SK-N-SH (cell line): ENCODE measurements at regions not wholly inside any gene's neighbourhood (a gene's known extent, or its start where the extent isn't known, plus 50 kb on each side); places are given as distances from the start of the nearest gene placed in this dataset.

Experiments
- CTCF ChIA-PET: fragments of 300-600, 350-600 bp; formaldehyde crosslinking; extraction: SDS; loops from one replicate; lab custom pipeline; 2021; lab: Yijun Ruan, JAX
- POLR2A ChIA-PET: fragments of 350-600 bp; sonication (Branson Sonifier 250); formaldehyde crosslinking; extraction: SDS; loops from one replicate; lab custom pipeline; 2020; ENCODE audit warnings: antibody characterized with exemption, inconsistent platforms; lab: Yijun Ruan, JAX
- DNase-seq: peaks from one replicate; pipeline ENCODE4 v3.0.0; 2012
- H2AFZ ChIP-seq: fragments of 200-600 bp; sonication (generic); 2 replicates; pipeline ENCODE4 v1.8.1; 2016; ENCODE audit warnings: antibody characterized with exemption, mild to moderate bottlenecking, low read depth
- H3F3A ChIP-seq: fragments of 200-600 bp; sonication (generic); replicated peaks from 2 replicates; pipeline ENCODE3; 2016; ENCODE audit warnings: antibody characterized with exemption, mild to moderate bottlenecking; ENCODE audit not compliant: insufficient read depth
- H3K27ac ChIP-seq, 2 experiments: fragments of 200-500 bp in 1 of 2; fragments of 200-600 bp in 1 of 2; sonication (Bioruptor generic) in 1 of 2; sonication (generic), shearing (Covaris generic) in 1 of 2; 2 replicates each; pipeline versions ENCODE4 v1.5.1 to v1.6.1; 2014 to 2016; ENCODE audit warnings: low read depth in 2 of 2, inconsistent platforms in 1 of 2, low read length in 1 of 2, mild to moderate bottlenecking in 1 of 2, mixed read lengths in 1 of 2
- H3K27me3 ChIP-seq: fragments of 200-600 bp; sonication (generic), shearing (Covaris generic); 2 replicates; pipeline ENCODE4 v1.6.1; 2016; ENCODE audit warnings: mixed run types; ENCODE audit not compliant: insufficient read depth
- H3K36me3 ChIP-seq, 2 experiments: fragments of 200-500 bp in 1 of 2; fragments of 200-600 bp in 1 of 2; sonication (Bioruptor generic) in 1 of 2; sonication (generic) in 1 of 2; replicated peaks in 1 of 2; 2 replicates each; pipeline versions ENCODE3 to v1.5.1; 2014 to 2016; ENCODE audit warnings: low read length in 1 of 2, mild to moderate bottlenecking in 1 of 2; ENCODE audit not compliant: insufficient read depth in 2 of 2, control insufficient read depth in 1 of 2
- H3K4me1 ChIP-seq, 2 experiments: fragments of 200-500 bp in 1 of 2; fragments of 200-600 bp in 1 of 2; sonication (Bioruptor generic) in 1 of 2; sonication (generic), shearing (Covaris generic) in 1 of 2; 2 replicates each; pipeline versions ENCODE4 v1.5.1 to v1.6.1; 2014 to 2016; ENCODE audit warnings: low read depth in 1 of 2, low read length in 1 of 2, mixed run types in 1 of 2; ENCODE audit not compliant: insufficient read depth in 2 of 2, control insufficient read depth in 1 of 2
- H3K4me2 ChIP-seq: fragments of 200-600 bp; sonication (generic), shearing (Covaris generic); 2 replicates; pipeline ENCODE4 v1.6.1; 2017; ENCODE audit warnings: mixed run types
- H3K4me3 ChIP-seq, 2 experiments: fragments of 200-500 bp in 1 of 2; fragments of 200-600 bp in 1 of 2; sonication (Bioruptor generic) in 1 of 2; sonication (generic), shearing (Covaris generic) in 1 of 2; 2 replicates each; pipeline versions ENCODE4 v1.5.1 to v1.8.1; 2014 to 2016; ENCODE audit warnings: low read depth in 2 of 2, inconsistent platforms in 1 of 2, low read length in 1 of 2, mild to moderate bottlenecking in 1 of 2, mixed read lengths in 1 of 2, moderate library complexity in 1 of 2
- H3K79me2 ChIP-seq: fragments of 200-600 bp; sonication (generic); 2 replicates; pipeline ENCODE4 v1.8.1; 2017; ENCODE audit warnings: mild to moderate bottlenecking; ENCODE audit not compliant: insufficient read depth
- H3K9ac ChIP-seq: fragments of 200-600 bp; sonication (generic); 2 replicates; pipeline ENCODE4 v1.6.1; 2017; ENCODE audit warnings: mixed run types
- H3K9me2 ChIP-seq: fragments of 200-600 bp; sonication (generic); 2 replicates; pipeline ENCODE4 v1.6.1; 2017; ENCODE audit warnings: mixed run types
- H3K9me3 ChIP-seq: fragments of 200-600 bp; sonication (generic); 2 replicates; pipeline ENCODE4 v1.6.1; 2017; ENCODE audit warnings: mixed run types, mild to moderate bottlenecking, moderate library complexity
- H4K20me1 ChIP-seq: fragments of 200-600 bp; sonication (generic); 2 replicates; pipeline ENCODE4 v1.6.1; 2017; ENCODE audit warnings: mild to moderate bottlenecking, mixed run types; ENCODE audit not compliant: insufficient read depth
- CHD2 ChIP-seq: fragments of 150-350 bp; IDR thresholded peaks from 2 replicates; pipeline ENCODE4 v1.6.1; 2018; ENCODE audit warnings: low read length; ENCODE audit not compliant: partially characterized antibody
- ELF1 ChIP-seq: IDR thresholded peaks from 2 replicates; pipeline ENCODE4 v1.4.0; 2012
- EZH2phosphoT487 ChIP-seq: fragments of 200-600 bp; sonication (generic); IDR thresholded peaks from 2 replicates; pipeline ENCODE4 v1.6.1; 2017; ENCODE audit warnings: low read depth, mixed run types, mild to moderate bottlenecking, antibody characterized with exemption, moderate library complexity, borderline replicate concordance
- FOSL2 ChIP-seq: IDR thresholded peaks from 2 replicates; pipeline ENCODE4 v1.4.0; 2012; ENCODE audit warnings: low read depth, mild to moderate bottlenecking, moderate library complexity, borderline replicate concordance
- GABPA ChIP-seq: IDR thresholded peaks from 2 replicates; pipeline ENCODE4 v1.4.0; 2012; ENCODE audit warnings: low read depth, mild to moderate bottlenecking
- GATA2 ChIP-seq: sonication (generic); formaldehyde crosslinking; IDR thresholded peaks from 2 replicates; pipeline ENCODE4 v1.5.0; 2020; ENCODE audit warnings: mild to moderate bottlenecking, missing genetic modification reagents
- MAX ChIP-seq: IDR thresholded peaks from 2 replicates; pipeline ENCODE4 v1.4.0; 2012; ENCODE audit warnings: low read depth
- MEF2A ChIP-seq: IDR thresholded peaks from 2 replicates; pipeline ENCODE4 v1.4.0; 2012; ENCODE audit warnings: low read depth, borderline replicate concordance
- RAD21 ChIP-seq: IDR thresholded peaks from 2 replicates; pipeline ENCODE4 v1.6.1; 2012; ENCODE audit warnings: mild to moderate bottlenecking, low read length
- RCOR1 ChIP-seq: fragments of 150-350 bp; IDR thresholded peaks from 2 replicates; pipeline ENCODE4 v1.6.1; 2017; ENCODE audit warnings: antibody characterized with exemption, low read length
- RFX5 ChIP-seq: IDR thresholded peaks from 2 replicates; pipeline ENCODE4 v1.6.1; 2012; ENCODE audit warnings: mild to moderate bottlenecking, improper control_type of control experiment, low read length
- RXRA ChIP-seq: IDR thresholded peaks from 2 replicates; pipeline ENCODE4 v1.4.0; 2012; ENCODE audit warnings: low read depth, mild to moderate bottlenecking, borderline replicate concordance
- SIN3A ChIP-seq: IDR thresholded peaks from 2 replicates; pipeline ENCODE4 v1.6.1; 2012; ENCODE audit warnings: low read depth, mild to moderate bottlenecking, low read length, moderate library complexity, borderline replicate concordance
- TAF1 ChIP-seq: IDR thresholded peaks from 2 replicates; pipeline ENCODE4 v1.6.1; 2012; ENCODE audit warnings: low read depth, mild to moderate bottlenecking, low read length, moderate library complexity, borderline replicate concordance
- TCF12 ChIP-seq: IDR thresholded peaks from 2 replicates; pipeline ENCODE4 v1.4.0; 2012
- TEAD4 ChIP-seq: IDR thresholded peaks from 2 replicates; pipeline ENCODE4 v1.4.0; 2012; ENCODE audit warnings: mild to moderate bottlenecking, borderline replicate concordance; ENCODE audit not compliant: insufficient read depth
- USF2 ChIP-seq: fragments of 150-350 bp; IDR thresholded peaks from 2 replicates; pipeline ENCODE4 v1.6.1; 2017; ENCODE audit warnings: antibody characterized with exemption, low read length, low read depth, borderline replicate concordance
- WGBS: methylation state at CpG from one replicate; pipeline ENCODE4 v1.1.6; 2017; ENCODE audit warnings: low lambda C conversion rate; 5-methylcytosine and 5-hydroxymethylcytosine counted together
- TF ChIP-seq, protein P1 (sequence below): IDR thresholded peaks from 2 replicates; pipeline ENCODE4; 2012
- TF ChIP-seq, protein P2 (sequence below): IDR thresholded peaks from 2 replicates; pipeline ENCODE4 v1.4.0; 2012; ENCODE audit warnings: low read depth, borderline replicate concordance
- TF ChIP-seq, protein P3 (sequence below): IDR thresholded peaks from 2 replicates; pipeline ENCODE4 v1.4.0; 2012; ENCODE audit warnings: low read depth, borderline replicate concordance

DNA sequence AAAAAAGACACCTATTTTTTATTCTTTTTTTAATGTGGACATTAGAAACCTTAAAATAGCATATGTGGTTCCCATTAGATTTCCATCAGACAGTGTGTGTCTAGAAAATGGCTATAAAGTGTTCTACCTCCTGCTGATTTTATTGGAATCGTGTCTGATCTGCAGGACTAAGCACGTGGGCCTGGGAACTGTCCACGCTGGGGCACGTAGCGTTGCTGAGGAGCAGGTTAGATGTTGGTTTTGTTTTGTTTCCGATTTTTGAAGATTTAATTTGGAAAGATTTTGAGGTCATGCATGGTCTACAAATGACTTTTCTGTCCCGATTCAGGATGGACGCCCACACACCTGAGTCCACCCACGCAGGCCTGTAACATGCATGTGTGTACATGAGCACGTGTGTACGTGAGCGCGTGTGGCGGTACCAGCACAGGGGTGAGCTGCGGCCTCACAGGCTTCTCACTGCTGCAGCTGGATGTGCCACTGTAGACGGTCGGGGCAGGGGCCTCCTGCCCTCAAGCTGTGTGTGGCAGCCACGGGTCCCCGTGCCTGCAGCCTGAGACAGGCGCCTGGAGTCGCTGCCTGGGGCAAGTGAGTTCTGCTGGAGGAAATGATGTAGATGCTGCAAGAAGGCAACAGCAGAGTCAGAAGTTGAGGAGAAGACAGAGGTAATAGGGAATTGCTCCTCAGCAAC, 99.7 kb upstream of the CTDP1 start:
- ChIA-PET CTCF (no interaction called here), POLR2A (no interaction called here)
- no peak overlapping the region for H3K9ac ChIP-seq
- no peaks in the 10 kb centered on the region for H3K79me2 ChIP-seq
- H3K4me2 ChIP-seq, result no peak overlapping the region
- H3K27me3 ChIP-seq, result peaks cover 67% of the 10 kb centered on the region
- no peaks in the 10 kb centered on the region for H3K36me3 ChIP-seq
- H3K4me1 ChIP-seq, result no peaks in the 10 kb centered on the region; a peak in 1 of 4 replicates
- no peak overlapping the region for H3K27ac ChIP-seq
- no peak for DNase-seq
- 23% methylated on average over 17 of the region's 21 CpGs for WGBS
- H3K4me3 ChIP-seq, result no peak overlapping the region
- TF ChIP-seq, protein P1, sequence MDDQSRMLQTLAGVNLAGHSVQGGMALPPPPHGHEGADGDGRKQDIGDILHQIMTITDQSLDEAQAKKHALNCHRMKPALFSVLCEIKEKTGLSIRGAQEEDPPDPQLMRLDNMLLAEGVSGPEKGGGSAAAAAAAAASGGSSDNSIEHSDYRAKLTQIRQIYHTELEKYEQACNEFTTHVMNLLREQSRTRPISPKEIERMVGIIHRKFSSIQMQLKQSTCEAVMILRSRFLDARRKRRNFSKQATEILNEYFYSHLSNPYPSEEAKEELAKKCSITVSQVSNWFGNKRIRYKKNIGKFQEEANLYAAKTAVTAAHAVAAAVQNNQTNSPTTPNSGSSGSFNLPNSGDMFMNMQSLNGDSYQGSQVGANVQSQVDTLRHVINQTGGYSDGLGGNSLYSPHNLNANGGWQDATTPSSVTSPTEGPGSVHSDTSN, result no peak
- TF ChIP-seq, protein P2, sequence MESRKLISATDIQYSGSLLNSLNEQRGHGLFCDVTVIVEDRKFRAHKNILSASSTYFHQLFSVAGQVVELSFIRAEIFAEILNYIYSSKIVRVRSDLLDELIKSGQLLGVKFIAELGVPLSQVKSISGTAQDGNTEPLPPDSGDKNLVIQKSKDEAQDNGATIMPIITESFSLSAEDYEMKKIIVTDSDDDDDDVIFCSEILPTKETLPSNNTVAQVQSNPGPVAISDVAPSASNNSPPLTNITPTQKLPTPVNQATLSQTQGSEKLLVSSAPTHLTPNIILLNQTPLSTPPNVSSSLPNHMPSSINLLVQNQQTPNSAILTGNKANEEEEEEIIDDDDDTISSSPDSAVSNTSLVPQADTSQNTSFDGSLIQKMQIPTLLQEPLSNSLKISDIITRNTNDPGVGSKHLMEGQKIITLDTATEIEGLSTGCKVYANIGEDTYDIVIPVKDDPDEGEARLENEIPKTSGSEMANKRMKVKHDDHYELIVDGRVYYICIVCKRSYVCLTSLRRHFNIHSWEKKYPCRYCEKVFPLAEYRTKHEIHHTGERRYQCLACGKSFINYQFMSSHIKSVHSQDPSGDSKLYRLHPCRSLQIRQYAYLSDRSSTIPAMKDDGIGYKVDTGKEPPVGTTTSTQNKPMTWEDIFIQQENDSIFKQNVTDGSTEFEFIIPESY, result no peak
- TF ChIP-seq USF2 (no peak), RFX5 (no peak), GABPA (no peak), TCF12 (no peak), SIN3A (no peak), RCOR1 (no peak), MAX (no peak), ELF1 (no peak), CHD2 (no peak), EZH2phosphoT487 (no peak), MEF2A (no peak), RAD21 (no peak), RXRA (no peak), FOSL2 (no peak), TAF1 (no peak), TEAD4 (no peak), GATA2 (CRISPR knock-in tag) (no peak)
- TF ChIP-seq, protein P3, sequence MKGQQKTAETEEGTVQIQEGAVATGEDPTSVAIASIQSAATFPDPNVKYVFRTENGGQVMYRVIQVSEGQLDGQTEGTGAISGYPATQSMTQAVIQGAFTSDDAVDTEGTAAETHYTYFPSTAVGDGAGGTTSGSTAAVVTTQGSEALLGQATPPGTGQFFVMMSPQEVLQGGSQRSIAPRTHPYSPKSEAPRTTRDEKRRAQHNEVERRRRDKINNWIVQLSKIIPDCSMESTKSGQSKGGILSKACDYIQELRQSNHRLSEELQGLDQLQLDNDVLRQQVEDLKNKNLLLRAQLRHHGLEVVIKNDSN, result no peak
- H3K9me3 ChIP-seq, result no peaks in the 10 kb centered on the region
- H4K20me1 ChIP-seq, result no peaks in the 10 kb centered on the region
- H3F3A ChIP-seq, result peaks cover 7% of the 10 kb centered on the region
- H3K9me2 ChIP-seq, result no peaks in the 10 kb centered on the region
- H2AFZ ChIP-seq, result no peak overlapping the region
